SK-N-DZ (cell line): ENCODE measurements at regions not wholly inside any gene's neighbourhood (a gene's known extent, or its start where the extent isn't known, plus 50 kb on each side); places are given as distances from the start of the nearest gene placed in this dataset.
A peak's percentile ranks its signal among the peaks of the same experiment; 100 is the strongest.
"Not testable (repeated sequence)": the region's sequence is repeated elsewhere in the genome, so short reads cannot be mapped to it uniquely, and the experiment has no call there.

ENCODE experiments used
- DNase-seq: peaks from one replicate; pipeline ENCODE4 v3.0.0-alpha.2; 2015; ENCODE audit warnings: low spot score

DNA sequence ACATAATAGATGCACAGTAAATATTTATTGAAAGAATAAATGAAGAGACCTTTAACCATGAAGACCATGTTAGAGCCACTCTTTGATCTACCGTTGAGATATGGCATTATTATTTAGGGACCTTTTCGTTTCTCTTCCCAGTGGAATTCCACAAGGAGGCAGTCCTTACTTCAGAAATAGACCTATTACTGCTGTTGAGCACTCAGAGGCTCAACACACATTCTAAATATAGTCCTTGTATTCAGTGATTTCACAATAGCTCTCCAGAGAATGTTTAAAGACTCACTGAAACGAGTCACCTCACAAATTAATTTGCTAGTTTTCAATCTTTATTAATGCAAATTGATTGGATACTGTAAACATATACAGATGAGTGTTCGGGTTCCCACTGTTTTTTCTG lies 603.8 kb downstream of the CDH8 start:
- DNase-seq, result no peak

DNA sequence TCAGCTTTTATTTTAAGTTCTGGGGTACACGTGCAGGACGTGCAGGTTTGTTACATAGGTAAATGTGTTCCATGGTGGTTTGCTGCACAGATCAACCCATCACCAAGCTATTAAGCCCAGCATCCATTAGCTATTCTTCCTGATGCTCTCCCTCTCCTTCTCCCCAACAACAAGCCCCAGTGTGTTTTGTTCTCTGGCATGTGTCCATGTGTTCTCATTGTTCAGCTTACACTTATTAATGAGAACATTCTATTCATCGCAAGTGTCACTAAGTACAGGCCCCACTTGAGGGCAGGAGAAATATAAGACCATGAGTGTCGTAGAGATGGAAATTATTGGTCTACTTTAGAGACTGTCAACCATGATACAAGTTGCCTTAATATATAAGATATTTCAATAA lies 615.1 kb downstream of the CDH8 start:
- no peak for DNase-seq

DNA sequence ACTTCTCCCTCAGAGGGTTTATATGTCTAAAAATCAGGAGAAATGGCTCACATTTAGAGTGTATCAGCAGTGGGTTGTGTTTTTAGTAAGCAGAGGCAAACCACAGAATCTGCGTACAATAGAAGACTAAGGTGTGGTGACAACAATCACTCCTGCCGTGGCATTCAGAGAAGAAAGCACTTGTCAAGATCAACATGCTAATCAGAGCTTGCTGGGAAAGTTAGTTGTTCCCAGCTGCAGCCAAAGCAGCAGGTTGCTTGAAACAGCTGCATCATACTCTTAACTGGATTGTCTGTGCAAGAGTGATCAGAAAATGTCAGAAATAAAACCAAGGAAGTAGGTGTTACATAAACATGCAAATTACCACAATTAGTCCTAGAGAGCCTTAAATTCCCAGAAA lies 616.4 kb downstream of the CDH8 start:
- DNase-seq, result no peak

DNA sequence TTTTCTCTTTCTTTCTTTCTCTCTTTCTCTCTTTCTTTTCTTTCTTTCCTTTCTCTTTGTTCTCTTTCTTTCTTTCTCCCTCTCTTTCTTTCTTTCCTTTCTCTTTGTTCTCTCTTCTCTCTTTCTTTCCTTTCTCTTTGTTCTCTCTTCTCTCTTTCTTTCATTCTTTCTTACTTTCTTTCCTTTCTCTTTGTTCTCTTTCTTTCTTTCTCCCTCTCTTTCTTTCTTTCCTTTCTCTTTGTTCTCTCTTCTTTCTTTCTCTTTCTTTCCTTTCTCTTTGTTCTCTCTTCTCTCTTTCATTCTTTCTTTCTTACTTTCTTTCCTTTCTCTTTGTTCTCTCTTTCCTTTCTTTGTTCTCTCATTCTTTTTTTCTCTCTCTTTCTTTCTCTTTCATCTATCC lies 617.4 kb downstream of the CDH8 start:
- not testable (repeated sequence) for DNase-seq

DNA sequence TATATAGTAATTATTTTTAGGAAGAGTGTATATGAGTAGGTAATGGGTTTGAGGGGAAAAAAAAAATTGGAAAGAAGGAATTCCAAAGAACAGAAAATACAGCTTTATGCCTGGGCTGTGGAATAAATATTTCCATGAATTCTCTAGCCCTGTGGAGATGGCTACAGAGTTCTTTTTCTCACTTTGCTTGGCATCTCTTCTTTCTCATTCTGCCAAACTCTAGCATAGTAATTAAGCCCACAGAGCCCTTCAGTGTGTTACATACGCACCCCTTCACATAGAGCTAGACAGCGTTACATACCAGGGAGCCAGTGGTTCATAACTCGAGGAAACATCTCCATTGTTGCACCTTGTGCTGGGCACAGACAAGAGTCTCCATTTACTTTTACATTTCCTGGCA lies 621.1 kb downstream of the CDH8 start:
- DNase-seq, result no peak

DNA sequence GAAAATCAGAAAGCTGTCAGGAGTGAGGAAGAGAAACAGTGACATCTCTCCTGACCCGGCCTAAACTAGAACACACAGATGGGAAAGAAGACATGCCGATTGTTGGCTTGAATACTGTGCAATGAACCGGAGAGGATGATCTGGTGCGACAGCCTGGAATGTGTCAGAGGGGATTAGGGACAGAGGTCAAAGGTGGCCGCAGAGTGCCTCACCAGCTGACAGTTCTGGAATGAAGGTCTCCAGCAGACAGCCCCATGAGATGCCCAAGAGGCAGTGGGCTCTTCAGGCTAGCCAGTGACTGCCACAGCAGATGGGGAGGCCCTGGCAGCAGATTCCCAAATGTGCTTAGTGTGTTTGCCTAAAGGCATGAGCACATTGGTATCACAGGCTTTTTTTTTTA lies 623.2 kb downstream of the CDH8 start:
- DNase-seq, result peak; percentile 20

DNA sequence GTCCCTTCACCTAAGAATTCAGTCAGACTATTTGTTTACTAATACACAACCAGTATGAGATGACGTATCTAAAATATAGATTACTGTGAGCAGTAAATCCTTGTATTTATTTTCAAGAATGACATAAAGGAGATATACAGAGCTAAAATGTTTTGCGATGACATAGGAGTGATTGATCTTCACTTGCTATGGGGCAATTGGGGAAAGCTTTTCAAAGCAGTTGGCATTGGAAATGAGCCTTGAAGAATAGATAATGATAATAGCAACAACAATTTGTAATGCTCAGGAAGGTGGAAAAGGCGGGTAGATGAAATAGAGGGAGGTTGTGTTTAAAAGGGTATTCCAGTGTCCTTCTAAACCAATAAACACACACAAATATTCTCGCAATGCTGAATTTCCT lies 623.7 kb downstream of the CDH8 start:
- no peak for DNase-seq

DNA sequence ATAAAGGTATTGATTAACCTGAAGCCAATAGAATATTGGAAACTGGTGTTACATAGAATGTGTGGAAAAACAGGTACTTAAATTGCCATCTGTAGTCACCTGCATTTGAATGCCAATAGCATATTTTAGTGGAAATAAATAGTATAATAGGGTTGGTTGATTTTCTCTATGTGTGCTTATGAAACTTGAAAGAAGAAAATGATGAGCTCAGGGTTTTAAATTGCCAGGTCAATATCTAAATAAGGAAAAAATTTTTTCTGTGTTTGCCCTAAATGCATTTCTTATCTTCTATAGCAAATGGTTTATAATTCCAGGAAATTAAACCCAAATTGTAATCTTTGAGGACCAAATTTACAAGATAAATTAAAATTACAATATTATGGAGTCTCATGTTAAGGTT lies 626.6 kb downstream of the CDH8 start:
- DNase-seq, result no peak

DNA sequence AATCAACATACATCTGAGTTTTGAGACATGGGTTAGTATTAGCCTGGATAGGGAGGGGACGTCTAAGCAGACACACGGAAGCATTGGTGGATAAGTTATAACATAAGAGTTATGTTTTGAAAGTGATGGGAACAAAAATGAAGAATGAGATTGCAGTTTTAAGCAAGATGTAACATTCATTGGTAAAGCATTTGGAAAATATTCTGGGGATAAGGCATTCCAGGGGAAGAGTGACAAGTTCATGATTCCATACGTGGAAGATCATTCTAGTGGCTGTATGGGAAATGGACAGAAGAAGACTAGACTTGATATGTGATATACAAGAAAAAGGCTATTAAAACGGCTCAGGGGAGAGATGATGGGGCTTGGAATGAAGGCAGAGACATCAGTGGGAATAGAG lies 632.9 kb downstream of the CDH8 start:
- no peak for DNase-seq

DNA sequence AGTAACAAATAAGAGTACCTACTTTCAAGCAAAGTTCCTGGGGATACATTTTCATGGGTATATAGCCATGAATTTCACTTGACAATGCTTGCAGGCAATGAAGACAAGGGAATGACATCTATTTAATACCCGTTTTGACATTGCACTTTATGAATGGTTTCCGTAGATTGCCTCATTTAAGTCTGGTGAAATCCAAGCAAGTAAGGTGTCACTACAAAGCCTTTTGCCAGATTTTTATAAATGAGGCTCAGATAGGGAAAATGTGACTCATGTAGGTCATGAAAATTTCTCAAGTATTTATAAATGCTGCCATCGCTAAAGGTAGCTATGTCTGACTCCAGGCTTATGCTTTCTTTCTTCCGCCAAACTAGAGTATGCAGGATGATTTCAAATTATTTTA lies 644.3 kb downstream of the CDH8 start:
- no peak for DNase-seq

DNA sequence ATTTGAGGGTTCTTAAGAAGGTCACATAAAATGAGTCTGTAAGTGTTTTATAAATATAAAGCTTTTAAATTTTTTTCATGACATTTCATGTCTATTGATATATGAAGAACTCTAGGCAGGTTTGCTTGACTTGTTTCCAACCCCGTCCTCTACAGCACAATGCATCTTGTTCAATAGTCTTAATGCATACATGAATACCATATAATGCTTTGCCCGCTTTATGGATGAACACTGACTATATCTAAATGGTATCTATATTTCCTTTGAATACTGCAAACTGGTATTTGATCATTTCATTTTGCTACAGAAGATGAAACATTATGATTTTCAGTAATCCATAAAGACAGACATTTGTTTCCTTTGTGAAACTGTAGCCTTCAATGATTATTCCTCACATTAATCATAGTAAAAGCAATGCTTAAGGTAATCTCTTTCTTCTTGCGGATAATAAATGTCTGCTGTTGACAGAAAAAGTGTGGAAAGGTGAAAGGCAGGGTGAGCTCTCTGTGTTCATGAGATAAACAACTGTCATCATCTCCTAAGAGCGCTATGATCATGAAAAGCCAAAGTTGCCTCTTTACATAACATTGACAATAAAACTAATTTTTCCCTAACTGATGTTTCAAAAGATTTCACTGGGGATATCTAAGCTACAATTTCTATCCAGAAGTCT lies 645.1 kb downstream of the CDH8 start:
- no peak for DNase-seq

DNA sequence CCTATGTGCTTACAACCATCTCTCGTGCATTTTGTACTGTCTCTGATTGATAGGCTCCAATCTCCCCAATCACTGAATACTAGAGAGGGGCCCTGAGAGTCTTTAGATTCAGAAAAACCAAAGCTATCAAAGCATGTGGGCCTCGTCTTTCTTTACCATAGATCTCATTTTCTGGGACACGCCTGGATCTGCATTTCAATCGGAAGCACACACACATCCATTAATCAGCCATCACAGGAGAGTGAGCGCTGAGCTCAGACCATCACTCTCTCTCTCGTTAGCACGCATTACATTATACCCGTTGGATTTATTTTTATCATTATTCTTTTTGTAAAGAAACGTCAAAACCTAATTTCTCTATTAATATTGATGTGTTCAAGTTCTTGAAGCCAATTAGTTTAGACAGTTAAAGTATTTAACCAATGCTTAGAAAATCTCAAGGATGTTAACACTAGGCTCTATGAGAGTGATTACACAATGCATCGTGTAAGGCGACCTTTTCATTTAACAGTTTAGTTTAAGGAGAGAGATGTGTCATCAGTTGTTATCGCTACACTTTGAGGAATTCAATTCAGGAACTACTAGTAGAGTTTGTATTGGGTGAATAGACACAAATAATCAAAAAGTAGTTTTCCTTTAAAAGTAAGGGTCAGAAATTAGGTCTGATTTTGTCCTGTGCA lies 650.7 kb downstream of the CDH8 start:
- no peak for DNase-seq

DNA sequence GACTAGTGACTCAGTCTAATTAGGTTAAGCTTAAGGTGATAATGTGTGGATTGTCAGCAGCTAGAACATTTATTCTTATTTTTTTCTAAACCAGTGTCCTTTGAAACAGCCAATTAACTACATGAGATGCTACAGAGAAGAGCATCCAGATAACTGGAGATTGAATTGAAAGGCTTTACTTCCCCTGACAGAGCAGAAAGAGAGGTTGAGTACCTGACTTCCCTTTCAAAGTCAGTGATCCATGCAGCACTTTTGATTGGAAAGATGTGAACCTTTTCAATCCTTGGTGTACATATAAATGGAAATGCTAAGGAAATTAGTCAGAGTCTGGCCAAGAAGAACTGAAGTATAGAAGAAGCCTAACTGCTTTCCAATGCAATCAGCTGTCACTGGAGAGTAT lies 653.8 kb downstream of the CDH8 start:
- DNase-seq, result no peak

DNA sequence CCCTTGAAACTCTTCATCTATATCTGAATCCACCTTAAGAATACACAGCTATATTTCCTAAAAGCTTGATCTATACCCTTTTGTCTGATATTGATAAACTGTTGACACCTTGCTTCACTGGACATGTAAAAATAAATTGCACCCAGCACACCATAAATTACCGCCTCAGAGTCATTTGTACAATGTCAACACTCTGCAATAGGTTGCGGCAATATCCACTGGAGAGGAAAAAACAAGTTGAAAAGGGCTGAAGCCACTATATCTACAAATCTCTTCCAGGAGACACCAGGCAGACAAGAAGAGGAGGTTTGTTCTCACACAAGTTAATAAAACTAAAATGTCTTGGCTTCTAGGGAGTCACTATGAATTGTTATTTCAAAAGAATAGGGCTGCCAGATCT lies 656.9 kb downstream of the CDH8 start:
- DNase-seq, result no peak

DNA sequence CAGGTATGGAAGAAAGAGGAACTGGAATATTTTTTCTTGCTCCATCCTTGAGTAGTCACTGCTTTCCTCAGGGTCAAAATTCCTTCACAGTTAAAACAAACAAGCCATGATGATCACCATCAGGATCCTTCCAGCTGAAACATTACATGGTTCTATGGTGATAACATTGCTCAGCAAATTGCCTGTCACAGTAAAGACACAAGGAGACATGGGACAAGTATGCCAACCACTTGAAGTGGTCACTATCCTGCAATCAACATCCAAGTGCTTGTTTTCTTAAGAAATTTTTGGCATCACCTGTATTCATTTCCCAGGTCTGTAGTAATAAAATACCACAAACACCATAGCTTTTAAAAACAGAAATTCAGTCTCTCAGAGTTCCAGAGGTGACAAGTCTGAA lies 662.2 kb downstream of the CDH8 start:
- DNase-seq, result no peak

DNA sequence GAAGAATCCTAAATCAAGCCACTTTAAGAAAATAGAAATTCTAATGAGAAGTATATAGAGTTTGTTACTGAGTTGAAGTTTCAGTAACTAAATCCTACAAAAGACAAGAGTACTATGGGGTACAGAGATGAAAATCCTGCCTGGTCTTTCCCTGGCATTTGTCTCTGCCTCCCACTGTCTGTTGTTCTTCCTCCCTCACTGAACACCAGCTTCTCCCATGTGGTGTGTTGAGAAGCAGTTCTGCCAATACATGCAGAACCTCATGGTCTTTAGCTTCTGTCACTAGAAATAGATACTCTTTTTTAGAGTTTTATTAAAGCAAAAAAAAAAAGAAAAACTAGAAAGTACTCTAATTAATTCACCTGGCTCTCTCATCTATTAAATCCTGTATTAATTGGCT lies 664.4 kb downstream of the CDH8 start:
- no peak for DNase-seq

DNA sequence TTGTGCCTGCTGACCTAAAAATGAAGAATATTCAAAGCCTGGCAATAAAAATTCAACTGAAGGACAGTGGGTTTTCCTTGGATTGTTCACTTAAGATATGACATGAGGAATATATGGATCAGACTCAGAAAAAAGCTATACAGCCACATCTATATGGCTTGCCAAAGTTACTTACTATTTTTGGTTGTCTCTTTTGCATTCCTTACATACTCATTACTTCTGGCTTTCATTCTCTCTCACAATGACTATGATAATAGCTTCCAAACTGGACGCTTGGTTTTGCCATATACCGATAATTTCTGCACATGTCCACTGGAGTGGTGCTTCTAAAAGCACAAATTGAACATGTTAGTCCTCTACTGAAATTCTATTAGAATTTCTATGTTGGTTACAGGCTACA lies 664.9 kb downstream of the CDH8 start:
- no peak for DNase-seq

DNA sequence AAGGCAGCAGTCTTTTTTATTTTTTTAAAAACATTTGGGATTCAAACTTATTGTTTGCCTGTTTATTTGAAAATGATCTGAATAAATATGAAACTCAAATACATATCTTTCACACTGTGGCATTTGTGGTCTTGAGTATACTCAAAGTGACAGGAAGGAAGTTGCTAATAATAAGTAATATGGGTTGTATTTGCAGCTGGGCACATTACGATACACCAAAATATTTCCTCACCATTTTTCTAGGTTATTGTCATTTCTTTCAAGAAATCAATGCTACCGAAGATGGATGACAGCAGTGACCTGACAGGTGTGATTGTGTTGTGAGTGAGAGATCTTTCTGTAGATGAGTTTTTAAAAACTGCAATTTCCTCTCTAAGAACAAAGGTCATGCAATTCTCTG lies 665.7 kb downstream of the CDH8 start:
- DNase-seq, result no peak

DNA sequence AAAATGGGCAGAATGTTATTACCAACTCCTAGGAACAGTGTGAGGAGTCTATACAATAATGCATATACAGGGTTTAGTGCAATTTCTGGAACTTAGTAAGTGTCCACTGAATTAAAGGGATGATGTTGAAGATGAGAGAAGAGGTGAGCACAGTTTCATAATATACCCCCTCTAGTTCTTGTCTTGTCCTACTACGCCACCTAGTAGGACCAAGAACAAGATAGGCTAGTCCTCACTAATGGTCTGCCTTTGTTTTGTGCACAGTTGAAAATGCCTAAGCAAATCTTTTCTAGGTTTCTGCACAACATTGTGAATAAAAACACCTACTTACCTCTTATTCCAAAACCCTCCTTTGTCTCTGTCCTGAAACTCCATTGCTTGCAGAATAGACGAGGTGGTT lies 670.2 kb downstream of the CDH8 start:
- no peak for DNase-seq

DNA sequence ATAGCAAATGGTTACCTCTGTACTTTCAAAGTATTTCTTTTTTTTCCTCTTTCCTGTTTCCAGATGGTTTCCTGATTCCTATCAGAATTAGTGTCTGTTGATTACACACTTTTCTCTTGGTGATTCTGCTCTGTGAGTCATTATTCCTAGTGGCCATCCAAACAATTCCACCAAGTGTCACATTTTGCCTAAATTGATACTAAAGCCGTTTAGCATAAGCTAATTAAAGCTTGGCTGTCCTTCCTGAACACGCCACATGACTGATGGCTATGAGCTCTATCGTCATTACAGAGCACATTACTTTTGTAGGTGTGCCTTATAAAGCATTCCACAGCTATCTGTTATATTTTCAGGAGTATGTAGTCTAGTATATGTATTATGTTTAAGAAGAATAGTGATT lies 671.2 kb downstream of the CDH8 start:
- DNase-seq, result no peak

DNA sequence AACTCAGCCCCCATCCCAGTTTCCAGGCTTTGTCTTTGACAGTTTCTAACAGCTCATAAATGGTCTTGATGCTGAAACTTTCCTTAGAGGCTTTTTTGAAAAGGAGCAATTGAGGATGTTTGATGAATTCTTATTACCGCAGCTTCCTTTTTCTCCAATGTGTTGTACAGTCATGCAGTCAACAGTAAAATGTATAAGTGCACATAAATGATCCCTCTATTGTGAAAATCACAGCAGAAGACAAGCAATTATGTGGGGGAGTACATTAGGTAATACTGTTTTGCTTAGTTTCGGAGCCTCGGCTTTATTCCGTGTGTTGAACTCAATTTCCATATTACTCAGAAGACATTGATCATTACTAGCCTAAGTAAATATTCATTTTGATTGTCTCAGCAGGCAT lies 673.7 kb downstream of the CDH8 start:
- no peak for DNase-seq

DNA sequence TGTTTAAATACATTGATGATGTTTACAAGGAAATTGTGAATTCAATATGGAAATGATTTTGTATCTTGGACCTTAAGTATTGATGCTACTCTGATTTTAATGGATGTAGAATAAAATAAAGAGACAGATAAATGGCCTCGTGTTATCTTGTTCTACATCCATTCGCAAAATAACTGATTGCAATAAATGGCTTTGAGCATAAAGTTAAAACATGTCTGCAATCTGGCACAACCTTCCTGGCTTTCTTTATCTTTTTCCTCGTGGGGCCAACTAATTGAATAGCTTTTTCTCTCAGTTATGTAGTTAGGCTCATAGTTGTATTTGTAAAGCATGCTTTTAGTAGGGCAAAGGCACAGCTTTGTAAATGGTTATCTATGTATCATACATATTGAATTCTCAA lies 691.4 kb downstream of the CDH8 start:
- DNase-seq, result peak; percentile 26

DNA sequence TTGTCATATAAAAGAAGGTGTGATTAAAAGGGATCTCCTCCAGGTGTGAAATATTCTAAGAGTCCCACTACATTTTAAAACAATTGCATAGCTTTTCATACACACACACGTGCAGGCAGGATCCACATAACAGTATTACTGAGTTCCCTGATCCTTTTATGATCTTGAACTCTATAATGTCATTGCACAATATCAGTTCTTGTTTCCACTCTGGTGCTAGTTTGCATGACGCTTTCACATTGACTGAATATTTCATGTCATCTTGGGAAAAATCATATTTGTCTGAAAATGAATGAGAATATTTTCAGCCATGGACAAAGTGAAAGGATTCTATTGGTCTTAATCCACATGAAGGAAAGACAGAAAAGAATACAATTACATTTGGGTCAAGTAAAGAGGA lies 703.8 kb downstream of the CDH8 start:
- no peak for DNase-seq

DNA sequence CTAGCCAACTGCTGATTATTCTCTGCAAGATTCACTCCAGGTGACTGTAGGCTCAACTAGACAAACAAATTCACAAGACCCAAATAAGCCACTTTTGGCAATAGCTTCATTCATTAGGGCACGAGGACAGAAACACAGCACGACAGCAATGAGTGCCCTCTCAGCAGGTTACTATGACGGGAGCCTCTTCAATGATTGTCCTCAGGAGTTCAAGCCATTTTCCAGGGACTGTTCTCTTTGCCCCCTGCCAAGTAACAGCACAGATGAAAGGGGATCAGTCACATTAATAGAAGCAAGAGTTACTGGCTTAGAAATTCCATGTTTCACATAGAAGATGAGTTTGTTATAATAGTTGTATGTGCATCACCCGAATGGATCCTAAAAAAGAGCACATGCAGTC lies 712.2 kb downstream of the CDH8 start:
- DNase-seq, result no peak
